ENCODE measurements at regions not wholly inside any gene's neighbourhood (a gene's known extent, or its start where the extent isn't known, plus 50 kb on each side); places are given as distances from the start of the nearest gene placed in this dataset.

- TF ChIP-seq, protein P1, sequence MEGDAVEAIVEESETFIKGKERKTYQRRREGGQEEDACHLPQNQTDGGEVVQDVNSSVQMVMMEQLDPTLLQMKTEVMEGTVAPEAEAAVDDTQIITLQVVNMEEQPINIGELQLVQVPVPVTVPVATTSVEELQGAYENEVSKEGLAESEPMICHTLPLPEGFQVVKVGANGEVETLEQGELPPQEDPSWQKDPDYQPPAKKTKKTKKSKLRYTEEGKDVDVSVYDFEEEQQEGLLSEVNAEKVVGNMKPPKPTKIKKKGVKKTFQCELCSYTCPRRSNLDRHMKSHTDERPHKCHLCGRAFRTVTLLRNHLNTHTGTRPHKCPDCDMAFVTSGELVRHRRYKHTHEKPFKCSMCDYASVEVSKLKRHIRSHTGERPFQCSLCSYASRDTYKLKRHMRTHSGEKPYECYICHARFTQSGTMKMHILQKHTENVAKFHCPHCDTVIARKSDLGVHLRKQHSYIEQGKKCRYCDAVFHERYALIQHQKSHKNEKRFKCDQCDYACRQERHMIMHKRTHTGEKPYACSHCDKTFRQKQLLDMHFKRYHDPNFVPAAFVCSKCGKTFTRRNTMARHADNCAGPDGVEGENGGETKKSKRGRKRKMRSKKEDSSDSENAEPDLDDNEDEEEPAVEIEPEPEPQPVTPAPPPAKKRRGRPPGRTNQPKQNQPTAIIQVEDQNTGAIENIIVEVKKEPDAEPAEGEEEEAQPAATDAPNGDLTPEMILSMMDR (IDR thresholded peaks at IDR 0.05; ENCODE audit: control extremely low read depth in 1 of 3, insufficient read depth in 1 of 3, low read depth in 1 of 3, low read length in 3 of 3): no peak
- TF ChIP-seq, protein P2, sequence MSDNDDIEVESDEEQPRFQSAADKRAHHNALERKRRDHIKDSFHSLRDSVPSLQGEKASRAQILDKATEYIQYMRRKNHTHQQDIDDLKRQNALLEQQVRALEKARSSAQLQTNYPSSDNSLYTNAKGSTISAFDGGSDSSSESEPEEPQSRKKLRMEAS (IDR thresholded peaks at IDR 0.05): no peak
- no peak for TF ChIP-seq SUZ12 (IDR thresholded peaks at IDR 0.05; ENCODE audit: low read length)
- TF ChIP-seq RFX5 (IDR thresholded peaks at IDR 0.05; ENCODE audit: borderline replicate concordance, low read depth, low read length): no peak
These were observed 105.2 kb downstream of the ZFY start for GRCh38 chrY:3040415-3040814.

All from H1 (cell line).